ENCODE measurements at regions not wholly inside any gene's neighbourhood (a gene's known extent, or its start where the extent isn't known, plus 50 kb on each side); places are given as distances from the start of the nearest gene placed in this dataset.

DNA sequence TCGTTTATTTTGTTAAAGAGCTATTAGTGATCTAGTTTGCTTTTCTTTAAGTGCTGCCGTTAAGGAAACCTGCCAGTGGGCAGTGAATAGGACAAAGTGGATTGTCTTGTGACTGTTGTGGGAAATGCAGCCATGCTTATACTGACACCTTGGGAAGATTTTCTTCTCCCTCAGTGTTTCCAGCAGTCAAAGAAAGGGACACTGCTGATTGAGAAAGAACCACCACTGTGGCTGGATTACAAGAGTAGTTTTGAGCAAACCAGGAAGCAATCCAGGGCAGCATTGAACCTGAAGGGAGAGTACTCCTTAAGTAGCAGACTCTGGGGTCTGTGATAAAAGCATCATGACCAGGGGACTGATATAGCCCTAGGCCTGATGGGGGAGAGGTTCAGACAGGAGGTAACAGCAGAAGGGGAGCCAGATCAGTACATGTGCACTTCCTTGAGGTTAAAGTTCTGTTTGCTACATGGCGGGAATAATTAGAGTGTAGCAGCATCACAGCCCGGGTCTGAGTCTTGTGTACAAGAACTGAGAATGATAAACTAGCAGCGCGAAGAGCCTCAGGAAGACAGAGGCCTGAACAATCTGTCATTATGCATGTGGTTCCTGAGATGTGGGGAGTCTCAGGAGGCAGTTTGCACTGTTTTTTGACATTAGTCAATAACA is 167.8 kb downstream of the C11orf91 start:
- TF ChIP-seq POLR2A (IDR thresholded peaks at IDR 0.05): no peak
- TF ChIP-seq POLR2AphosphoS5 (IDR thresholded peaks at IDR 0.05): no peak
- TF ChIP-seq, protein P1, sequence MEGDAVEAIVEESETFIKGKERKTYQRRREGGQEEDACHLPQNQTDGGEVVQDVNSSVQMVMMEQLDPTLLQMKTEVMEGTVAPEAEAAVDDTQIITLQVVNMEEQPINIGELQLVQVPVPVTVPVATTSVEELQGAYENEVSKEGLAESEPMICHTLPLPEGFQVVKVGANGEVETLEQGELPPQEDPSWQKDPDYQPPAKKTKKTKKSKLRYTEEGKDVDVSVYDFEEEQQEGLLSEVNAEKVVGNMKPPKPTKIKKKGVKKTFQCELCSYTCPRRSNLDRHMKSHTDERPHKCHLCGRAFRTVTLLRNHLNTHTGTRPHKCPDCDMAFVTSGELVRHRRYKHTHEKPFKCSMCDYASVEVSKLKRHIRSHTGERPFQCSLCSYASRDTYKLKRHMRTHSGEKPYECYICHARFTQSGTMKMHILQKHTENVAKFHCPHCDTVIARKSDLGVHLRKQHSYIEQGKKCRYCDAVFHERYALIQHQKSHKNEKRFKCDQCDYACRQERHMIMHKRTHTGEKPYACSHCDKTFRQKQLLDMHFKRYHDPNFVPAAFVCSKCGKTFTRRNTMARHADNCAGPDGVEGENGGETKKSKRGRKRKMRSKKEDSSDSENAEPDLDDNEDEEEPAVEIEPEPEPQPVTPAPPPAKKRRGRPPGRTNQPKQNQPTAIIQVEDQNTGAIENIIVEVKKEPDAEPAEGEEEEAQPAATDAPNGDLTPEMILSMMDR (IDR thresholded peaks at IDR 0.05 in 8 of 11, conservative IDR thresholded peaks at IDR 0.05 in 3 of 11): no peak
- Histone ChIP-seq H3K36me3 (no peaks in the 10 kb centered on the region), H3K9me3 (peaks cover 0 to 19% (median 8%) of the 10 kb centered on the region in 8 donors), H3K27me3 (replicated peaks in 1 of 7) (peaks cover 0 to 9% (median 0%) of the 10 kb centered on the region in 7 donors), H3K4me3 (no peak overlapping the region), H3K27ac (no peak overlapping the region), H3K4me1 (no peaks in the 10 kb centered on the region)
- 72 to 80% (median 78%) methylated on average over 6 of the region's 6 CpGs for WGBS, 5 donors
- DNase-seq: no peak
- intact Hi-C loops (cut with DNase I; ENCODE audit: low total_unique reads): no loop called here

DNA sequence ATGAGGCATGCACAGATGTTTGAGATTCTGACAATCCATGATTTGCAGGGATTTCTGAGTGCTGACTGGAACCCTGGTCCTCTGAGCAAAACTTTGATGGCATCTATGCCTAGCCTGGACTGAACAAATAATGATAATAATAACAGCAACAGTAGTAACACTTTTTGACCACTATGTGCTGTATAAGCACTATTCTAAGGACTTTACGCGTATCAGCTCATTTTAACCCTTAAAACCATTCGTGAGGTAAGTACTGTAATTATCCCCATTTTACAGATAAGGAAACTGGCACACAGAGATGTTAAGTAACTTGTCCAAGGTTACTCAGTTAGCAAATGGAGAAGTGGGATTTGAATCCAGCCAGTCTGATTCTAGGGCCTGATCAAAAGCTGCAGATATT is 168.4 kb downstream of the C11orf91 start:
- intact Hi-C loops (cut with DNase I; ENCODE audit: low total_unique reads): no loop called here
- WGBS, 5 donors: 89 to 94% (median 93%) methylated on average over 3 of the region's 3 CpGs

DNA sequence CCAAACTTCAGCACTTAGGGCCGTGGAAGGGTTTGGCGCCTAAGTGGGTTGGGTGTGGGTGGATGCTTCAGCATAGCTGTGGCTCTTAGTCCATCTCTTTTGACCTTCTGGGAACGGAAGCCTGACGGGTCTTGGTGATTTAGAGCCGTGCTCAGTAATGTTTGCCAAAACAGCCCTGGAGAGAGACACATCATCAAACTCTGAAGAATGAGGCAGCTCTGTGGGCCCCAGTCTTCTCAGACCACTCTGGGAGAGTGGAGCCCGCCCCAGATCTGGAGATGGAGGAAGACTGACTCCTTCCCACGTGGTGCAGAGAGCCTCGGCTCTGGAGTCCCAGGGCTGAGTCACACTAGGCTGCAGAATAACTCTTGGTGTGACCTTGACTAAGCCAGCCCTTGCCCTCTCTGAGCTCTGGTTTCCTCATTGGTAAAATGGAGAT is 168.9 kb downstream of the C11orf91 start:
- H3K27ac ChIP-seq: no peak overlapping the region
- TF ChIP-seq, protein P1 (IDR thresholded peaks at IDR 0.05 in 8 of 11, conservative IDR thresholded peaks at IDR 0.05 in 3 of 11): no peak
- no peak for TF ChIP-seq POLR2A (IDR thresholded peaks at IDR 0.05)
- no peak for TF ChIP-seq POLR2AphosphoS5 (IDR thresholded peaks at IDR 0.05)
- DNase-seq: no peak

More for the DNA sequence above, 168.4 kb downstream of the C11orf91 start:
- DNase-seq: no peak
- Histone ChIP-seq H3K36me3 (no peaks in the 10 kb centered on the region), H3K4me1 (no peaks in the 10 kb centered on the region), H3K27me3 (replicated peaks in 1 of 7) (peaks cover 0 to 9% (median 0%) of the 10 kb centered on the region in 7 donors), H3K27ac (no peak overlapping the region), H3K9me3 (peaks cover 0 to 25% (median 14%) of the 10 kb centered on the region in 8 donors), H3K4me3 (no peak overlapping the region)
- TF ChIP-seq, protein P1 (IDR thresholded peaks at IDR 0.05 in 8 of 11, conservative IDR thresholded peaks at IDR 0.05 in 3 of 11): no peak
- TF ChIP-seq POLR2A (IDR thresholded peaks at IDR 0.05): no peak
- no peak for TF ChIP-seq POLR2AphosphoS5 (IDR thresholded peaks at IDR 0.05)

DNA sequence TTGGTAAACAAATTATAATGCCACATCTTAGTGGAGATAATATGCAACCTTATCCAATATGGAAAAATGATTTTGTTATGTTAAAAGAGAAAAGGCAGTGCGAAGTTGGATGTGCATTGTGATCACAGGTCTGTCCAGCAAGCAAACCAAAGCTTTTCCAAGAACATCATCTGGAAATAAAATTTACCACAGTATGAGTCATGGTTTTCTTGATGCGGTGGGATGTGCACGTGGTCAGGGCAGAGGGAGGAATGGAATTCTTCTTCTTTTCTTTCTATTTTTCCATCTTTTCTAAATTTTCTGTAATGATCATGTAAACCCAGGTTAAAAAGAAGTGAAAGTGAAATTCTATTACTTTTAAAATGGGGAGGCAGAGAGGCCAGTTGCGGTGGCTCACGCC is 169.8 kb downstream of the C11orf91 start:
- Histone ChIP-seq H3K27me3 (replicated peaks in 1 of 7) (peaks cover 0 to 9% (median 0%) of the 10 kb centered on the region in 7 donors), H3K4me1 (no peaks in the 10 kb centered on the region), H3K4me3 (no peak overlapping the region), H3K9me3 (peaks cover 0 to 39% (median 26%) of the 10 kb centered on the region in 8 donors), H3K27ac (no peak overlapping the region), H3K36me3 (no peaks in the 10 kb centered on the region)
- intact Hi-C loops (cut with DNase I; ENCODE audit: low total_unique reads): no loop called here
- 83 to 96% (median 90%) methylated on average over 5 of the region's 5 CpGs for WGBS, 5 donors
- no peak for DNase-seq
- TF ChIP-seq POLR2AphosphoS5 (IDR thresholded peaks at IDR 0.05): no peak
- TF ChIP-seq POLR2A (IDR thresholded peaks at IDR 0.05): no peak
- TF ChIP-seq, protein P1 (IDR thresholded peaks at IDR 0.05 in 8 of 11, conservative IDR thresholded peaks at IDR 0.05 in 3 of 11): no peak

More for the DNA sequence above, 168.9 kb downstream of the C11orf91 start:
- peaks cover 0 to 30% (median 19%) of the 10 kb centered on the region in 8 donors for H3K9me3 ChIP-seq
- no peak overlapping the region for H3K4me3 ChIP-seq
- H3K36me3 ChIP-seq: no peaks in the 10 kb centered on the region
- H3K4me1 ChIP-seq: no peaks in the 10 kb centered on the region
- intact Hi-C loops (cut with DNase I; ENCODE audit: low total_unique reads): no loop called here
- peaks cover 0 to 4% (median 0%) of the 10 kb centered on the region in 7 donors for H3K27me3 ChIP-seq (replicated peaks in 1 of 7)
- WGBS, 5 donors: 53 to 69% (median 63%) methylated on average over 8 of the region's 8 CpGs

Measured in spleen (tissue), 11 donors.